Smooth muscle cell (in vitro differentiated cells): ENCODE measurements at regions not wholly inside any gene's neighbourhood (a gene's known extent, or its start where the extent isn't known, plus 50 kb on each side); places are given as distances from the start of the nearest gene placed in this dataset.

ENCODE experiments used
- DNase-seq: peaks from one replicate; lab custom pipeline; 2025; ENCODE audit not compliant: unreplicated experiment; lab: John Stamatoyannopoulos, UW
- H2AFZ ChIP-seq: fragments of 200-600 bp; sonication (generic); 2 replicates; pipeline ENCODE4 v1.6.0; 2016; ENCODE audit warnings: antibody characterized with exemption, low read depth, mild to moderate bottlenecking
- H3F3A ChIP-seq: fragments of 200-600 bp; sonication (generic); 2 replicates; pipeline ENCODE4 v1.6.0; 2017; ENCODE audit warnings: antibody characterized with exemption, low read depth
- H3K27ac ChIP-seq: fragments of 200-600 bp; sonication (generic); 2 replicates; pipeline ENCODE4 v1.5.1; 2016; ENCODE audit warnings: low read depth, mild to moderate bottlenecking
- H3K27me3 ChIP-seq: fragments of 200-600 bp; sonication (generic); 2 replicates; pipeline ENCODE4 v1.6.1; 2016; ENCODE audit warnings: low read depth, mild to moderate bottlenecking
- H3K36me3 ChIP-seq: fragments of 200-600 bp; sonication (generic); 2 replicates; pipeline ENCODE4 v1.5.1; 2016; ENCODE audit warnings: low read depth
- H3K4me1 ChIP-seq: fragments of 200-600 bp; sonication (generic); 2 replicates; pipeline ENCODE4 v1.5.1; 2016; ENCODE audit warnings: low read depth
- H3K4me2 ChIP-seq: fragments of 200-600 bp; sonication (generic); 2 replicates; pipeline ENCODE4 v1.6.0; 2016; ENCODE audit warnings: mild to moderate bottlenecking
- H3K4me3 ChIP-seq: fragments of 200-600 bp; sonication (generic); 2 replicates; pipeline ENCODE4 v1.5.1; 2016; ENCODE audit warnings: mild to moderate bottlenecking
- H3K79me2 ChIP-seq: fragments of 200-600 bp; sonication (generic); 2 replicates; pipeline ENCODE4 v1.6.0; 2016; ENCODE audit warnings: low read depth, mild to moderate bottlenecking
- H3K9ac ChIP-seq: fragments of 200-600 bp; sonication (generic); 2 replicates; pipeline ENCODE4 v1.6.0; 2016; ENCODE audit warnings: low read depth
- H3K9me3 ChIP-seq: fragments of 200-600 bp; sonication (generic); replicated peaks from 2 replicates; pipeline ENCODE4 v1.5.1; 2016; ENCODE audit warnings: low read depth
- H4K20me1 ChIP-seq: fragments of 200-600 bp; sonication (generic); 2 replicates; pipeline ENCODE4 v1.6.0; 2016; ENCODE audit warnings: low read depth
- WGBS: methylation state at CpG from one replicate; pipeline ENCODE4 v1.1.7; 2016; ENCODE audit warnings: low lambda C conversion rate; 5-methylcytosine and 5-hydroxymethylcytosine counted together
- TF ChIP-seq, protein P1 (sequence below): fragments of 200-600 bp; sonication (generic); IDR thresholded peaks from 2 replicates; pipeline ENCODE4 v1.5.1; 2017; ENCODE audit warnings: borderline replicate concordance, mild to moderate bottlenecking, antibody characterized with exemption; ENCODE audit not compliant: insufficient read depth, poor library complexity, severe bottlenecking

DNA sequence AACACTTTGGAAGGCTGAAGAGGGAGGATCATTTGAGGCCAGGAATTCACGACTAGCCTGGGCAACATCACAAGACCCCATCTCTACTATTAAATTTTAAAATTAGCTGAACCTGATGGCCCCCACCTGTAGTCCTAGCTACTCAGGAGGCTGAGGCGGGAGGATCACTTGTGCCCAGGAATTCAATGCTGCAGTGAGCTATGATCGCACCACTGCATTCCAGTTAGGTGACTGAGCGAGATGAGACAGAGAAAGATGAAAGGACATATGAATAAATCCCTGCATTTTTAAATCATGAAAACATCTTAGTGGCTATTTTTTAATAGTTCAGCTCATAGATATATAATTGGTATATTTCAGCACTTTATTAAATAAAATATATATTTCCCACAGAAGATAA lies 93.8 kb downstream of the GPR63 start:
- Histone ChIP-seq H3K4me1 (no peaks in the 10 kb centered on the region), H3K4me2 (no peak overlapping the region), H3F3A (no peaks in the 10 kb centered on the region), H2AFZ (no peak overlapping the region), H3K4me3 (no peak overlapping the region), H3K9me3 (no peaks in the 10 kb centered on the region), H3K27me3 (no peaks in the 10 kb centered on the region), H3K9ac (no peak overlapping the region), H3K79me2 (no peaks in the 10 kb centered on the region), H4K20me1 (no peaks in the 10 kb centered on the region), H3K27ac (no peak overlapping the region), H3K36me3 (no peaks in the 10 kb centered on the region)
- DNase-seq: no peak
- 78% methylated on average over 4 of the region's 4 CpGs for WGBS
- TF ChIP-seq, protein P1, sequence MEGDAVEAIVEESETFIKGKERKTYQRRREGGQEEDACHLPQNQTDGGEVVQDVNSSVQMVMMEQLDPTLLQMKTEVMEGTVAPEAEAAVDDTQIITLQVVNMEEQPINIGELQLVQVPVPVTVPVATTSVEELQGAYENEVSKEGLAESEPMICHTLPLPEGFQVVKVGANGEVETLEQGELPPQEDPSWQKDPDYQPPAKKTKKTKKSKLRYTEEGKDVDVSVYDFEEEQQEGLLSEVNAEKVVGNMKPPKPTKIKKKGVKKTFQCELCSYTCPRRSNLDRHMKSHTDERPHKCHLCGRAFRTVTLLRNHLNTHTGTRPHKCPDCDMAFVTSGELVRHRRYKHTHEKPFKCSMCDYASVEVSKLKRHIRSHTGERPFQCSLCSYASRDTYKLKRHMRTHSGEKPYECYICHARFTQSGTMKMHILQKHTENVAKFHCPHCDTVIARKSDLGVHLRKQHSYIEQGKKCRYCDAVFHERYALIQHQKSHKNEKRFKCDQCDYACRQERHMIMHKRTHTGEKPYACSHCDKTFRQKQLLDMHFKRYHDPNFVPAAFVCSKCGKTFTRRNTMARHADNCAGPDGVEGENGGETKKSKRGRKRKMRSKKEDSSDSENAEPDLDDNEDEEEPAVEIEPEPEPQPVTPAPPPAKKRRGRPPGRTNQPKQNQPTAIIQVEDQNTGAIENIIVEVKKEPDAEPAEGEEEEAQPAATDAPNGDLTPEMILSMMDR: no peak

DNA sequence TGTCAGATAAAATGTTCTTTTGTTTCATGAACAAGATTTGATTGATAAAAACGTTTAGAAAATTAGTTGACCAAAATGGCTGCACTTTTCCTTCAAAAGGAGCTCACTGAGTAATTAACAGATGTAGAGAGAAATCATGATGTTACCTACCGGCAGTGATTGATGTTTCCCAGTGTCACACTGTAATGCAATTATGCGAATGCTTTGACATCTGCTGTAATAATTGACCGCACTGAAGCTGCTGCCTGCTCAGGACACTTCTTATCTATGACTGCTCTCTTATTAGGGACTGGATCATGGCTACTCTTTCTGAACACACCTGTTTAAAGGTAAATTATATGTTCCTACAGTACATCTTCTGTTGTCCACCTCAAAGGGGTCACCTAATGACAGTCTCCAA lies 94.6 kb downstream of the GPR63 start:
- Histone ChIP-seq H3F3A (no peaks in the 10 kb centered on the region), H3K27me3 (no peaks in the 10 kb centered on the region), H3K9ac (no peak overlapping the region), H3K79me2 (no peaks in the 10 kb centered on the region), H3K27ac (no peak overlapping the region), H3K4me1 (no peaks in the 10 kb centered on the region), H3K4me3 (no peak overlapping the region), H4K20me1 (no peaks in the 10 kb centered on the region), H3K9me3 (no peaks in the 10 kb centered on the region), H3K4me2 (no peak overlapping the region), H3K36me3 (no peaks in the 10 kb centered on the region), H2AFZ (no peak overlapping the region)
- TF ChIP-seq, protein P1: no peak
- no peak for DNase-seq
- WGBS: 80% methylated on average over 4 of the region's 4 CpGs

DNA sequence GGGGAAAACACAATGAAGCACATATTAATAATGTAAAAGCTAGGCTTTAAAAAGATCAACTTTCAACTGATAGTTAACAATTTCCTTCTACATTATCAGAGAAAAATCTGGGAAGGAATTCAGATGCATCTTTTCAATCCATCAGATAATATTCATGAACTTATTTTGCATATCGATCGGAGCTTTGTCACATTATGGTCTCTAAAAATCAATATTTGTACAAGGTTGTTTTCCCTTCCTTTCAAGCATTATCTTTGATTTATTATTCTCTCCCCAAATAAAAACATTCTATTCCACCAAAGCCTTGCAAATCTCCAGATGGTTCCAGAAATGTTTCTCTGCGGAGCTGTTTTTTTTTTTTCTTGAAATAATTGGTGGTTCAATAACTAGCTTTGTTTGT lies 101.9 kb downstream of the GPR63 start:
- TF ChIP-seq, protein P1: no peak
- Histone ChIP-seq H2AFZ (no peak overlapping the region), H3K27me3 (no peaks in the 10 kb centered on the region), H3K4me2 (no peak overlapping the region), H3K4me3 (no peak overlapping the region), H4K20me1 (no peaks in the 10 kb centered on the region), H3K9ac (no peak overlapping the region), H3K9me3 (no peaks in the 10 kb centered on the region), H3K27ac (no peak overlapping the region), H3K36me3 (no peaks in the 10 kb centered on the region), H3F3A (no peaks in the 10 kb centered on the region), H3K79me2 (no peaks in the 10 kb centered on the region), H3K4me1 (no peaks in the 10 kb centered on the region)
- no peak for DNase-seq
- 94% methylated on average over 3 of the region's 3 CpGs for WGBS

DNA sequence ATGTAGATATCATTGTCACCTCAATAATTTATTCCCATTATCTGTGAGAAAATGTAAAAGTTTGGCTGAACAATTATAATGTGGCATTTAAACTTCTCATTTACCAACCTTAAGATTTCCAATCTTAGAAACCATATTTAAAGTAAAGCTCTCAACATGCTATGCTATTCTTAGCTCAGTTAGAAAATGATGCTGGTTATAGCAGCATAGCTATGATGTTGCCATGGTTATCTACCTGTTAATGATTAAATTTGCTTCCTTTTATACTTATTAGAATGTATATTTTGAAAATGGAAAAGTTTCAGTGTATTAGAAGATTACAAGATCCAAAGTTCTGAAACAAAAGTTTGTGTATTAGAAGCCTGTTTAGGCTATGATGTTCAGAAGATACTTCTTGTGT lies 110.1 kb downstream of the GPR63 start:
- TF ChIP-seq, protein P1: no peak
- Histone ChIP-seq H4K20me1 (no peaks in the 10 kb centered on the region), H3K4me2 (no peak overlapping the region), H3K27ac (no peak overlapping the region), H3K9ac (no peak overlapping the region), H2AFZ (no peak overlapping the region), H3K36me3 (no peaks in the 10 kb centered on the region), H3K79me2 (no peaks in the 10 kb centered on the region), H3K4me3 (no peak overlapping the region), H3K27me3 (no peaks in the 10 kb centered on the region), H3K4me1 (no peaks in the 10 kb centered on the region), H3K9me3 (no peaks in the 10 kb centered on the region), H3F3A (no peaks in the 10 kb centered on the region)
- DNase-seq: no peak
